GM19023 (cell line): ENCODE measurements at regions not wholly inside any gene's neighbourhood (a gene's known extent, or its start where the extent isn't known, plus 50 kb on each side); places are given as distances from the start of the nearest gene placed in this dataset.

Experiments
- ATAC-seq: cut with Tn5 transposase; IDR thresholded peaks from one replicate; pipeline ENCODE4 v1.9.1; 2021; ENCODE audit warnings: mild to moderate bottlenecking, moderate library complexity; ENCODE audit not compliant: unreplicated experiment

DNA sequence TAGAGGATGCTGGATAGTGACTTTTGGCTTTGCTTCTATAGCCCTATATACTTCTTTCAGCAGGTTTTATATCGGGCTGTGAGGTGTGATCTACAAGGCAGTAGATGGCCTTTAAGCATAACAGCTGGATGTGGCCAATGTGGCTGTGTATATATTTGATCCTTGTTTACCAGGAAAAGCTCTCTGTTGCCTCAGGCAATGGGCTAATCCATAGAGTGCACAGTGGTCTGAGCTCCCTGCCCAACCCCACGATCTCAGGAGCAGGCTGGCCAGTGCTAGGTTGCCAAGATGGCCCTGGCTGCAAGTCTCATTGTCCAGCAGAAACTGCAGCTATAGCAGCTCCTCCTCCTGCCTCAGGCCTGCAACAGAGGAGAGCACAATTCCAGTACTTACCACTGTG lies 72.3 kb upstream of the SPHKAP start:
- ATAC-seq: no peak

DNA sequence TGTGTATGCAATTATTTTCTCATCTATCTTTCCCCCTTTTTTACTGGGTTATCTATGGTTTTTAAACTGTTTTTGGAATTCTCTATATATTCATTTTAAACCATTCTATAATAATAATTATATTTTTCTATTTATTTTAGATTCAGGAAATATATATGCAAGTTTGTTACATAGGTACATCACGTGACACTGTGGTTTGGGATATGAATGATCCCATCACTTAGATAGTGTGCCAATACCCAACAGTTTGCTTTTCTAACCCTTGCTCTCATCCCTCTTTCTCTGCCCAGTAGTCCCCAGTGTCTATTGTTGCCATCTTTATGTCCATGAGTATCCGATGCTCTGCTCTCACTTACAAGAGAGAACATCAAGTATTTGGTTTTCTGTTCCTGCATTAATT lies 65.8 kb upstream of the SPHKAP start:
- ATAC-seq: no peak

GRCh38 chr2:228245601-228246000 lies 64.1 kb upstream of the SPHKAP start:
- no peak for ATAC-seq

GRCh38 chr2:228242591-228242990 lies 61.1 kb upstream of the SPHKAP start:
- no peak for ATAC-seq

GRCh38 chr2:228239907-228240561 lies 58.5 kb upstream of the SPHKAP start:
- ATAC-seq: no peak

- no peak for ATAC-seq
Measured at GRCh38 chr2:228239207-228239906, 57.9 kb upstream of the SPHKAP start.
